HepG2 (cell line): ENCODE measurements at regions not wholly inside any gene's neighbourhood (a gene's known extent, or its start where the extent isn't known, plus 50 kb on each side); places are given as distances from the start of the nearest gene placed in this dataset.

Experiments used
- ATAC-seq: fragments of 200-7000 bp; cut with Tn5 transposase; 3 replicates; pipeline ENCODE4 v1.9.1; 2020; ENCODE audit warnings: mild to moderate bottlenecking, moderate library complexity
- BruUV-seq: library from RNA; stranded (reverse); fragments of 400-500 nt; replicated peaks from 2 replicates; lab custom pipeline; 2021; lab: Mats Ljungman, UMichigan
- CTCF ChIA-PET: fragments of 300-600 bp; formaldehyde crosslinking; extraction: SDS; loops from one replicate; lab custom pipeline; 2021; ENCODE audit warnings: low total read pairs, inconsistent platforms, low intra/inter-chr PET ratio; lab: Yijun Ruan, JAX
- POLR2A ChIA-PET: fragments of 350-600 bp; sonication (Branson Sonifier 250); formaldehyde crosslinking; loops from one replicate; lab custom pipeline; 2020; ENCODE audit warnings: antibody characterized with exemption, inconsistent platforms; lab: Yijun Ruan, JAX
- DNase-seq: peaks from one replicate; pipeline ENCODE4 v3.0.0-alpha.2; 2015; ENCODE audit warnings: low spot score
- FAIRE-seq: peaks from 3 replicates; lab custom pipeline; 2011; peaks lifted over from hg19 to GRCh38; lab: Jason Lieb, UNC
- H2AFZ ChIP-seq: one replicate; pipeline ENCODE4 v1.6.1; 2011; ENCODE audit warnings: low read length, inconsistent platforms
- H3K27ac ChIP-seq: fragments of 300-600 bp; 3 replicates; pipeline ENCODE4 v1.8.0; 2011; ENCODE audit warnings: mixed run types, mild to moderate bottlenecking, mixed read lengths, low read length, inconsistent platforms; ENCODE audit not compliant: insufficient read depth; ENCODE audit errors: extremely low read length
- H3K27me3 ChIP-seq, 2 experiments: fragments of 200-600 bp in 1 of 2; 2 replicates in 1 of 2; 3 replicates in 1 of 2; pipeline versions ENCODE4 v1.6.0 to v1.8.0; 2011; ENCODE audit warnings: low read length in 2 of 2, mild to moderate bottlenecking in 2 of 2, moderate library complexity in 2 of 2, inconsistent platforms in 1 of 2; ENCODE audit not compliant: insufficient read depth in 2 of 2, control insufficient read depth in 1 of 2
- H3K36me3 ChIP-seq, 2 experiments: fragments of 200-600 bp in 1 of 2; replicated peaks in 1 of 2; 2 replicates in 1 of 2; 3 replicates in 1 of 2; pipeline versions ENCODE4 v1.5.1 to v1.8.0; 2011; ENCODE audit warnings: low read length in 2 of 2, inconsistent platforms in 1 of 2; ENCODE audit not compliant: insufficient read depth in 2 of 2, control insufficient read depth in 1 of 2
- H3K4me1 ChIP-seq: 2 replicates; pipeline ENCODE4 v1.5.1; 2012; ENCODE audit warnings: low read length, inconsistent platforms; ENCODE audit not compliant: insufficient read depth
- H3K4me2 ChIP-seq: 2 replicates; pipeline ENCODE4 v1.6.0; 2011; ENCODE audit warnings: low read depth, low read length, inconsistent platforms
- H3K4me3 ChIP-seq, 3 experiments: fragments of 200-600 bp in 1 of 3; sonication (generic), shearing (Covaris generic) in 1 of 3; replicated peaks in 1 of 3; 2 replicates each; pipeline ENCODE4 v1.5.1; 2011 to 2016; ENCODE audit warnings: low read length in 3 of 3, inconsistent platforms in 2 of 3, low read depth in 2 of 3, mild to moderate bottlenecking in 2 of 3, control low read depth in 1 of 3, mixed read lengths in 1 of 3; ENCODE audit not compliant: insufficient read depth in 1 of 3
- H3K79me2 ChIP-seq: one replicate; pipeline ENCODE4 v1.6.1; 2011; ENCODE audit warnings: low read length, inconsistent platforms; ENCODE audit not compliant: insufficient read depth
- H3K9ac ChIP-seq: 2 replicates; pipeline ENCODE4 v1.6.0; 2011; ENCODE audit warnings: mild to moderate bottlenecking, low read depth, low read length, inconsistent platforms; ENCODE audit not compliant: insufficient read depth
- H3K9me3 ChIP-seq: 2 replicates; pipeline ENCODE4 v1.5.1; 2012; ENCODE audit warnings: mild to moderate bottlenecking, low read length
- H4K20me1 ChIP-seq: 2 replicates; pipeline ENCODE4 v1.6.0; 2011; ENCODE audit warnings: inconsistent platforms, mild to moderate bottlenecking, low read length, moderate library complexity; ENCODE audit not compliant: insufficient read depth
- PHF8 ChIP-seq: sonication (generic); formaldehyde crosslinking; IDR thresholded peaks from 2 replicates; pipeline ENCODE4 v1.5.0; 2020; ENCODE audit warnings: missing genetic modification reagents
- RARG ChIP-seq: sonication (generic); formaldehyde crosslinking; IDR thresholded peaks from 2 replicates; pipeline ENCODE4 v1.4.0; 2020; ENCODE audit warnings: low read depth, mild to moderate bottlenecking, missing genetic modification reagents
- SMAD9 ChIP-seq: sonication (generic); formaldehyde crosslinking; IDR thresholded peaks from 2 replicates; pipeline ENCODE4 v1.5.1; 2020; ENCODE audit warnings: mild to moderate bottlenecking, missing genetic modification reagents
- ZZZ3 ChIP-seq: sonication (generic); formaldehyde crosslinking; IDR thresholded peaks from 2 replicates; pipeline ENCODE4 v1.4.0; 2020; ENCODE audit warnings: missing genetic modification reagents, mild to moderate bottlenecking, borderline replicate concordance
- WGBS: methylation state at CpG from one replicate; pipeline ENCODE4 v1.1.6; 2017; ENCODE audit warnings: low lambda C conversion rate; 5-methylcytosine and 5-hydroxymethylcytosine counted together
- in situ Hi-C: cut with HindIII; loops from 2 replicates; pipeline ENCODE4 v1.10.0; 2017; ENCODE audit warnings: low pct_unique_long_range_greater_than_20kb; ENCODE audit not compliant: extremely low pct_ligation_motif_present
- intact Hi-C: fragments of 100-400 bp; cut with micrococcal nuclease; formaldehyde crosslinking; loops from one replicate; pipeline ENCODE4 v1.10.0; 2022; ENCODE audit not compliant: unreplicated experiment
- TF ChIP-seq, protein P1 (sequence below): sonication (generic); formaldehyde crosslinking; IDR thresholded peaks from 2 replicates; pipeline ENCODE4; 2020; ENCODE audit warnings: missing genetic modification reagents, mild to moderate bottlenecking, borderline replicate concordance
- TF ChIP-seq, protein P2 (sequence below): sonication (generic); formaldehyde crosslinking; IDR thresholded peaks from 2 replicates; pipeline ENCODE4 v1.4.0; 2020; ENCODE audit warnings: missing genetic modification reagents

GRCh38 chr11:69377029-69377952 is 83.3 kb downstream of the MYEOV start:
- H3K36me3 ChIP-seq: no peaks in the 10 kb centered on the region
- intact Hi-C loops (no loop called here), in situ Hi-C loops (loop anchor here (5.0 kb wide), 1 partner anchor 265 kb away; the partner anchor contains the start of gene CCND1)
- ChIA-PET POLR2A (no interaction called here), CTCF (no interaction called here)
- H3K27ac ChIP-seq: no peak overlapping the region
- no peaks in the 10 kb centered on the region for H3K79me2 ChIP-seq
- H3K4me3 ChIP-seq: no peak overlapping the region
- H3K4me2 ChIP-seq: no peak overlapping the region
- no peaks in the 10 kb centered on the region for H4K20me1 ChIP-seq
- peaks cover 35% of the 10 kb centered on the region for H3K4me1 ChIP-seq
- H3K9me3 ChIP-seq: no peaks in the 10 kb centered on the region
- no peak overlapping the region for H3K9ac ChIP-seq
- no TSS peak for BruUV-seq
- no peak overlapping the region for H2AFZ ChIP-seq
- 57% methylated on average over 32 of the region's 54 CpGs for WGBS
- H3K27me3 ChIP-seq: peaks cover 4 to 45% of the 10 kb centered on the region in 2 experiments
- DNase-seq: no peak
- ATAC-seq: no peak
- FAIRE-seq: no peak
- no peak for TF ChIP-seq SMAD9 (CRISPR knock-in tag)

- Histone ChIP-seq H3K79me2 (no peaks in the 10 kb centered on the region), H3K4me2 (no peak overlapping the region), H3K4me1 (peaks cover 35% of the 10 kb centered on the region), H3K9ac (no peak overlapping the region), H3K27me3 (peaks cover 4 to 40% of the 10 kb centered on the region in 2 experiments), H2AFZ (no peak overlapping the region), H3K4me3 (no peak overlapping the region), H3K27ac (no peak overlapping the region), H4K20me1 (no peaks in the 10 kb centered on the region), H3K9me3 (no peaks in the 10 kb centered on the region), H3K36me3 (no peaks in the 10 kb centered on the region)
- POLR2A ChIA-PET: no interaction called here
- intact Hi-C loops: no loop called here
- BruUV-seq: no TSS peak
- DNase-seq (no peak), FAIRE-seq (no peak), ATAC-seq (no peak)
- 50% methylated on average over 2 of the region's 13 CpGs for WGBS
- CTCF ChIA-PET: no interaction called here
- in situ Hi-C loops: loop anchor here (5.0 kb wide), 1 partner anchor 264 kb away; the partner anchor contains the start of gene CCND1
- TF ChIP-seq, protein P1, sequence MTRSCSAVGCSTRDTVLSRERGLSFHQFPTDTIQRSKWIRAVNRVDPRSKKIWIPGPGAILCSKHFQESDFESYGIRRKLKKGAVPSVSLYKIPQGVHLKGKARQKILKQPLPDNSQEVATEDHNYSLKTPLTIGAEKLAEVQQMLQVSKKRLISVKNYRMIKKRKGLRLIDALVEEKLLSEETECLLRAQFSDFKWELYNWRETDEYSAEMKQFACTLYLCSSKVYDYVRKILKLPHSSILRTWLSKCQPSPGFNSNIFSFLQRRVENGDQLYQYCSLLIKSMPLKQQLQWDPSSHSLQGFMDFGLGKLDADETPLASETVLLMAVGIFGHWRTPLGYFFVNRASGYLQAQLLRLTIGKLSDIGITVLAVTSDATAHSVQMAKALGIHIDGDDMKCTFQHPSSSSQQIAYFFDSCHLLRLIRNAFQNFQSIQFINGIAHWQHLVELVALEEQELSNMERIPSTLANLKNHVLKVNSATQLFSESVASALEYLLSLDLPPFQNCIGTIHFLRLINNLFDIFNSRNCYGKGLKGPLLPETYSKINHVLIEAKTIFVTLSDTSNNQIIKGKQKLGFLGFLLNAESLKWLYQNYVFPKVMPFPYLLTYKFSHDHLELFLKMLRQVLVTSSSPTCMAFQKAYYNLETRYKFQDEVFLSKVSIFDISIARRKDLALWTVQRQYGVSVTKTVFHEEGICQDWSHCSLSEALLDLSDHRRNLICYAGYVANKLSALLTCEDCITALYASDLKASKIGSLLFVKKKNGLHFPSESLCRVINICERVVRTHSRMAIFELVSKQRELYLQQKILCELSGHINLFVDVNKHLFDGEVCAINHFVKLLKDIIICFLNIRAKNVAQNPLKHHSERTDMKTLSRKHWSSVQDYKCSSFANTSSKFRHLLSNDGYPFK (CRISPR knock-in tag): no peak
- TF ChIP-seq ZZZ3: no peak
- TF ChIP-seq, protein P2, sequence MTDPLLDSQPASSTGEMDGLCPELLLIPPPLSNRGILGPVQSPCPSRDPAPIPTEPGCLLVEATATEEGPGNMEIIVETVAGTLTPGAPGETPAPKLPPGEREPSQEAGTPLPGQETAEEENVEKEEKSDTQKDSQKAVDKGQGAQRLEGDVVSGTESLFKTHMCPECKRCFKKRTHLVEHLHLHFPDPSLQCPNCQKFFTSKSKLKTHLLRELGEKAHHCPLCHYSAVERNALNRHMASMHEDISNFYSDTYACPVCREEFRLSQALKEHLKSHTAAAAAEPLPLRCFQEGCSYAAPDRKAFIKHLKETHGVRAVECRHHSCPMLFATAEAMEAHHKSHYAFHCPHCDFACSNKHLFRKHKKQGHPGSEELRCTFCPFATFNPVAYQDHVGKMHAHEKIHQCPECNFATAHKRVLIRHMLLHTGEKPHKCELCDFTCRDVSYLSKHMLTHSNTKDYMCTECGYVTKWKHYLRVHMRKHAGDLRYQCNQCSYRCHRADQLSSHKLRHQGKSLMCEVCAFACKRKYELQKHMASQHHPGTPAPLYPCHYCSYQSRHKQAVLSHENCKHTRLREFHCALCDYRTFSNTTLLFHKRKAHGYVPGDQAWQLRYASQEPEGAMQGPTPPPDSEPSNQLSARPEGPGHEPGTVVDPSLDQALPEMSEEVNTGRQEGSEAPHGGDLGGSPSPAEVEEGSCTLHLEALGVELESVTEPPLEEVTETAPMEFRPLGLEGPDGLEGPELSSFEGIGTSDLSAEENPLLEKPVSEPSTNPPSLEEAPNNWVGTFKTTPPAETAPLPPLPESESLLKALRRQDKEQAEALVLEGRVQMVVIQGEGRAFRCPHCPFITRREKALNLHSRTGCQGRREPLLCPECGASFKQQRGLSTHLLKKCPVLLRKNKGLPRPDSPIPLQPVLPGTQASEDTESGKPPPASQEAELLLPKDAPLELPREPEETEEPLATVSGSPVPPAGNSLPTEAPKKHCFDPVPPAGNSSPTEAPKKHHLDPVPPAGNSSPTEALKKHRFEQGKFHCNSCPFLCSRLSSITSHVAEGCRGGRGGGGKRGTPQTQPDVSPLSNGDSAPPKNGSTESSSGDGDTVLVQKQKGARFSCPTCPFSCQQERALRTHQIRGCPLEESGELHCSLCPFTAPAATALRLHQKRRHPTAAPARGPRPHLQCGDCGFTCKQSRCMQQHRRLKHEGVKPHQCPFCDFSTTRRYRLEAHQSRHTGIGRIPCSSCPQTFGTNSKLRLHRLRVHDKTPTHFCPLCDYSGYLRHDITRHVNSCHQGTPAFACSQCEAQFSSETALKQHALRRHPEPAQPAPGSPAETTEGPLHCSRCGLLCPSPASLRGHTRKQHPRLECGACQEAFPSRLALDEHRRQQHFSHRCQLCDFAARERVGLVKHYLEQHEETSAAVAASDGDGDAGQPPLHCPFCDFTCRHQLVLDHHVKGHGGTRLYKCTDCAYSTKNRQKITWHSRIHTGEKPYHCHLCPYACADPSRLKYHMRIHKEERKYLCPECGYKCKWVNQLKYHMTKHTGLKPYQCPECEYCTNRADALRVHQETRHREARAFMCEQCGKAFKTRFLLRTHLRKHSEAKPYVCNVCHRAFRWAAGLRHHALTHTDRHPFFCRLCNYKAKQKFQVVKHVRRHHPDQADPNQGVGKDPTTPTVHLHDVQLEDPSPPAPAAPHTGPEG: no peak
- no peak for TF ChIP-seq RARG (CRISPR knock-in tag)
- TF ChIP-seq PHF8 (CRISPR knock-in tag): no peak
Measured at GRCh38 chr11:69377953-69378302, 84.0 kb downstream of the MYEOV start.
